B cell (primary cell): ENCODE measurements at regions not wholly inside any gene's neighbourhood (a gene's known extent, or its start where the extent isn't known, plus 50 kb on each side); places are given as distances from the start of the nearest gene placed in this dataset.

ENCODE experiments used
- ATAC-seq: fragments of 200-7000 bp; cut with Tn5 transposase; one replicate; pipeline ENCODE4 v1.10.0; 2021; ENCODE audit warnings: low read depth, mild to moderate bottlenecking, moderate number of reproducible peaks, moderate library complexity
- CTCF ChIA-PET: fragments of 350-600 bp; sonication (Branson Sonifier 250); formaldehyde crosslinking; loops from one replicate; lab custom pipeline; 2021; ENCODE audit warnings: antibody characterized with exemption, inconsistent platforms; lab: Charles Lee
- POLR2A ChIA-PET: fragments of 350-600 bp; sonication (Branson Sonifier 250); formaldehyde crosslinking; loops from one replicate; lab custom pipeline; 2021; ENCODE audit warnings: antibody characterized with exemption; lab: Charles Lee
- DNase-seq: peaks from one replicate; pipeline ENCODE4 v3.0.0; 2013
- H2AFZ ChIP-seq: 2 replicates; pipeline ENCODE4 v1.6.1; 2012; ENCODE audit warnings: mild to moderate bottlenecking, low read depth, low read length; ENCODE audit not compliant: insufficient read depth, poor library complexity, severe bottlenecking
- H3K27ac ChIP-seq, 2 donors: 1 replicate in 1 of 2; 2 replicates in 1 of 2; pipeline ENCODE4 v1.5.1; 2012 to 2013; ENCODE audit warnings: low read length in 2 of 2, mild to moderate bottlenecking in 2 of 2, moderate library complexity in 1 of 2
- H3K27me3 ChIP-seq, 4 experiments: fragments of 200-600 bp in 1 of 4; sonication (generic) in 1 of 4; replicated peaks in 1 of 4; 1 replicate in 2 of 4; 2 replicates in 2 of 4; pipeline versions ENCODE4 v1.6.1 to v1.7.0; 2013 to 2016; ENCODE audit warnings: low read length in 3 of 4, mild to moderate bottlenecking in 2 of 4, mixed read lengths in 1 of 4, moderate library complexity in 1 of 4; ENCODE audit not compliant: insufficient read depth in 4 of 4, control insufficient read depth in 3 of 4; ENCODE audit errors: control extremely low read depth in 1 of 4
- H3K36me3 ChIP-seq, 2 experiments: replicated peaks in 1 of 2; 1 replicate in 1 of 2; 2 replicates in 1 of 2; pipeline versions ENCODE4 v1.6.1 to v1.7.1; 2013; ENCODE audit warnings: low read length in 1 of 2; ENCODE audit not compliant: insufficient read depth in 2 of 2, control insufficient read depth in 1 of 2; ENCODE audit errors: control extremely low read depth in 1 of 2, extremely low read depth in 1 of 2
- H3K4me1 ChIP-seq, 2 donors: fragments of 200-600 bp in 1 of 2; sonication (generic) in 1 of 2; 1 replicate in 1 of 2; 2 replicates in 1 of 2; pipeline versions ENCODE4 v1.5.1 to v1.6.1; 2013 to 2017; ENCODE audit warnings: low read length in 2 of 2; ENCODE audit not compliant: control insufficient read depth in 2 of 2, insufficient read depth in 2 of 2
- H3K4me2 ChIP-seq: replicated peaks from 2 replicates; pipeline ENCODE3; 2012; ENCODE audit warnings: mild to moderate bottlenecking, low read depth, low read length; ENCODE audit not compliant: poor library complexity, severe bottlenecking
- H3K4me3 ChIP-seq, 5 experiments: fragments of 200-600 bp in 1 of 5; sonication (generic) in 1 of 5; 1 replicate in 3 of 5; 2 replicates in 2 of 5; pipeline versions ENCODE4 v1.5.1 to v1.7.0; 2011 to 2016; ENCODE audit warnings: low read length in 4 of 5, mild to moderate bottlenecking in 4 of 5, low read depth in 2 of 5, control low read depth in 1 of 5, moderate library complexity in 1 of 5; ENCODE audit not compliant: insufficient read depth in 1 of 5; ENCODE audit errors: control extremely low read depth in 1 of 5, extremely low read depth in 1 of 5
- H3K79me2 ChIP-seq: fragments of 200-600 bp; sonication (generic); one replicate; pipeline ENCODE4 v1.6.0; 2016; ENCODE audit warnings: low read length; ENCODE audit not compliant: control insufficient read depth, insufficient read depth
- H3K9ac ChIP-seq: fragments of 200-600 bp; sonication (generic); 2 replicates; pipeline ENCODE4 v1.6.1; 2017; ENCODE audit warnings: mild to moderate bottlenecking, low read length, moderate library complexity
- H3K9me3 ChIP-seq, 3 donors: one replicate each; pipeline versions ENCODE4 v1.6.1 to v1.7.1; 2013; ENCODE audit warnings: low read length in 2 of 3; ENCODE audit not compliant: control insufficient read depth in 2 of 3, insufficient read depth in 1 of 3; ENCODE audit errors: control extremely low read depth in 1 of 3
- H4K20me1 ChIP-seq: 2 replicates; pipeline ENCODE4 v1.6.0; 2012; ENCODE audit warnings: mild to moderate bottlenecking, low read length; ENCODE audit not compliant: insufficient read depth, control insufficient read depth, poor library complexity, severe bottlenecking
- H3K27ac Mint-ChIP-seq: one replicate; pipeline ENCODE4 v1.8.0; 2021; ENCODE audit warnings: mixed read lengths
- H3K27me3 Mint-ChIP-seq: one replicate; pipeline ENCODE4 v1.8.0; 2021; ENCODE audit warnings: mixed read lengths
- H3K4me1 Mint-ChIP-seq: one replicate; pipeline ENCODE4 v1.8.0; 2021; ENCODE audit warnings: mixed read lengths
- H3K4me3 Mint-ChIP-seq: one replicate; pipeline ENCODE4 v1.8.0; 2021; ENCODE audit warnings: mixed read lengths
- H3K9me3 Mint-ChIP-seq: one replicate; pipeline ENCODE4 v1.8.0; 2022; ENCODE audit warnings: mixed read lengths; ENCODE audit not compliant: insufficient read depth
- EZH2 ChIP-seq: IDR thresholded peaks from 2 replicates; pipeline ENCODE4 v1.6.1; 2012; ENCODE audit warnings: borderline replicate concordance, low read depth, mild to moderate bottlenecking, moderate library complexity, low read length; ENCODE audit not compliant: insufficient read depth, poor library complexity, severe bottlenecking
- WGBS: methylation state at CpG from one replicate; pipeline ENCODE4 v1.1.5; 2013; ENCODE audit warnings: missing lambda C conversion rate; ENCODE audit not compliant: insufficient coverage; 5-methylcytosine and 5-hydroxymethylcytosine counted together
- intact Hi-C: fragments of 100-400 bp; cut with micrococcal nuclease; formaldehyde crosslinking; loops from one replicate; pipeline ENCODE4 v1.10.0; 2022
- TF ChIP-seq, protein P1 (sequence below): fragments of 200-600 bp; IDR thresholded peaks from one replicate; pipeline ENCODE4 v1.8.0; 2022; ENCODE audit warnings: antibody characterized with exemption, mild to moderate bottlenecking

DNA sequence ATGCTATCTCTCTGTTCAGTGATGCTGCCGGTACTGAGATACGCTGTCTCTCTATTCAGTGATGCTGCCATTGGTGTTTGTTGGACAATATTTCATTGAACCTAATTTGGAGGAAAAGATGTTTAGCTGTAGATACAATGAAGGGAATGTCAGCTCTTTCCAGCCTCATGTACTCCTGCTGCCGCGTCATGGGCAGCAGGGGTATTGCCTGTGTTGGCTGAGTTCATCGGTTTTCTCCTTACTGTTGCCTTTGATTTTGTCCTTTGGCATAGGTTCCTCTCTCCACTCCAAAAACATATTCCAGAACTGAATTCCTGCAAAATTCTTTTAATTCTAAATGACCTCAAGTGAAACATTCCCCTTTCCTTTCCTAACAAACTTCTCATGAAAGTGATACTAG, 942.6 kb downstream of the NLGN4Y start:
- Histone ChIP-seq H3K4me1 (no peaks in the 10 kb centered on the region), H3K36me3 (no peaks in the 10 kb centered on the region), H3K9me3 (no peaks in the 10 kb centered on the region), H3K4me3 (no peak overlapping the region), H3K9ac (no peak overlapping the region), H3K79me2 (no peaks in the 10 kb centered on the region), H4K20me1 (no peaks in the 10 kb centered on the region), H2AFZ (no peak overlapping the region), H3K4me2 (no peak overlapping the region), H3K27me3 (no peaks in the 10 kb centered on the region), H3K27ac (no peak overlapping the region)
- H3K27me3 Mint-ChIP-seq: no peaks in the 10 kb centered on the region
- H3K27ac Mint-ChIP-seq: no peak overlapping the region
- no peak overlapping the region for H3K4me3 Mint-ChIP-seq
- TF ChIP-seq, protein P1, sequence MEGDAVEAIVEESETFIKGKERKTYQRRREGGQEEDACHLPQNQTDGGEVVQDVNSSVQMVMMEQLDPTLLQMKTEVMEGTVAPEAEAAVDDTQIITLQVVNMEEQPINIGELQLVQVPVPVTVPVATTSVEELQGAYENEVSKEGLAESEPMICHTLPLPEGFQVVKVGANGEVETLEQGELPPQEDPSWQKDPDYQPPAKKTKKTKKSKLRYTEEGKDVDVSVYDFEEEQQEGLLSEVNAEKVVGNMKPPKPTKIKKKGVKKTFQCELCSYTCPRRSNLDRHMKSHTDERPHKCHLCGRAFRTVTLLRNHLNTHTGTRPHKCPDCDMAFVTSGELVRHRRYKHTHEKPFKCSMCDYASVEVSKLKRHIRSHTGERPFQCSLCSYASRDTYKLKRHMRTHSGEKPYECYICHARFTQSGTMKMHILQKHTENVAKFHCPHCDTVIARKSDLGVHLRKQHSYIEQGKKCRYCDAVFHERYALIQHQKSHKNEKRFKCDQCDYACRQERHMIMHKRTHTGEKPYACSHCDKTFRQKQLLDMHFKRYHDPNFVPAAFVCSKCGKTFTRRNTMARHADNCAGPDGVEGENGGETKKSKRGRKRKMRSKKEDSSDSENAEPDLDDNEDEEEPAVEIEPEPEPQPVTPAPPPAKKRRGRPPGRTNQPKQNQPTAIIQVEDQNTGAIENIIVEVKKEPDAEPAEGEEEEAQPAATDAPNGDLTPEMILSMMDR: no peak
- no peak for TF ChIP-seq EZH2
- ChIA-PET CTCF (no interaction called here), POLR2A (no interaction called here)
- H3K4me1 Mint-ChIP-seq: peaks cover 6% of the 10 kb centered on the region
- intact Hi-C loops: no loop called here
- no peak for DNase-seq
- H3K9me3 Mint-ChIP-seq: no peaks in the 10 kb centered on the region
- WGBS: no CpG with 5 or more reads among the region's 5 CpGs
- ATAC-seq: no peak

DNA sequence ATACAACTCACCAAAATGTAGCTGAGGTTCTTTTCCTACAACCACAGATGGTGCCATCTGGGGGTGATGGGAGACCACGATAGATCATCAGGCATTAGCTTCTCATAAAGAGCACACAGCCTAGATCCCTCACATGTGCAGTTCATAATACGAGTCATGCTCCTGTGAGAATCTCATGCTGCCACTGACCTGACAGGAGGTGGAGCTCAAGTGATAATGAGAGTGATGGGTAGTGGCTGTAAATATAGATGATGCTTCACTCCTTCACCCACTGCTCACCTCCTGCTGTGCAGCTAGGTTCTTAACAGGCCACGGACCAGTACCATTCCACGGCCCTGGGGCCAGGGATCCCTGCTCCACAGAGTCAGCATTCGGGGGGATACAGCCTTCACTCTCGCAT, 943.8 kb downstream of the NLGN4Y start:
- Mint-ChIP-seq H3K4me1 (peaks cover 6% of the 10 kb centered on the region), H3K27me3 (no peaks in the 10 kb centered on the region), H3K4me3 (no peak overlapping the region), H3K9me3 (no peaks in the 10 kb centered on the region), H3K27ac (no peak overlapping the region)
- Histone ChIP-seq H3K9ac (no peak overlapping the region), H4K20me1 (no peaks in the 10 kb centered on the region), H3K27me3 (no peaks in the 10 kb centered on the region), H2AFZ (no peak overlapping the region), H3K4me1 (no peaks in the 10 kb centered on the region), H3K9me3 (no peaks in the 10 kb centered on the region), H3K79me2 (no peaks in the 10 kb centered on the region), H3K4me3 (no peak overlapping the region), H3K4me2 (no peak overlapping the region), H3K36me3 (no peaks in the 10 kb centered on the region), H3K27ac (no peak overlapping the region)
- intact Hi-C loops: no loop called here
- DNase-seq: no peak
- TF ChIP-seq, protein P1: no peak
- TF ChIP-seq EZH2: no peak
- no CpG with 5 or more reads among the region's 6 CpGs for WGBS
- ChIA-PET CTCF (interaction anchor here (0.7 kb wide), 1 partner anchor 1252 kb away, joined by 5 read pairs; no protein-coding TSS in a partner anchor), POLR2A (no interaction called here)
- no peak for ATAC-seq
